Fibroblast of pulmonary artery (primary cell): ENCODE measurements at regions not wholly inside any gene's neighbourhood (a gene's known extent, or its start where the extent isn't known, plus 50 kb on each side); places are given as distances from the start of the nearest gene placed in this dataset.

ENCODE experiments used
- DNase-seq: peaks from one replicate; pipeline ENCODE4 v3.0.0-alpha.2; 2010; ENCODE audit warnings: low read depth
- H3K4me3 ChIP-seq: replicated peaks from 2 replicates; pipeline ENCODE4 v1.5.1; 2011; ENCODE audit warnings: low read depth, mild to moderate bottlenecking, control low read depth, low read length, moderate library complexity
- TF ChIP-seq, protein P1 (sequence below): IDR thresholded peaks from 2 replicates; pipeline ENCODE4 v1.5.1; 2011; ENCODE audit warnings: mild to moderate bottlenecking, control low read depth, low read length, inconsistent platforms; ENCODE audit errors: missing control alignments

DNA sequence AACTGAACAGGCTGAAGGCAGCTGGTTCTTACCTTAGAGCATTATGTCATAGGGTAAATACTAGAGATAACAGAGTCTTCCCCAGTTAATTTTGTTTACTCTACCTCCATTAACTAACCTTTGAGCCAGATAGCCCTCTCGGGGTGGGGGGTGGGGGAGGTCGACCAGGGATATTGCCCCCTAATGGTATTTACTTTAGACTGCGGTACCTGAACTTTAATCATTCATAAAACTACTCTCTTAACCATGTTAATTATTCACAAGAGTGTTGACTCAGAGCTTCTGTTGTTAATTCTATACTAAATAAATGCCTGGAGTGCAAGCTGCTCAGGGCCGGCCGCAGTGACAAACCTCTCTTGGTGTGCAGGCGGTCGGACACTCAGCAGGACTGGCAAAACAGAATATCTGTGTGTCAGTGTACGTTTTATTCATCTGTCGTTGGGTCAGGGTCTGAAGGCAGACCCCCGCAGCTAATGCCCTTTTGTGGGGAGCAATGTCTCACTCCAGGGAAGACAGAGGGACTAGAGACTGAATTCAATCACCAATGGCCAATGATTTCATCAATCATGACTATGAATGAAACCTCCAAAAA lies 152.4 kb upstream of the COL21A1 start:
- no peak for DNase-seq
- H3K4me3 ChIP-seq = no peak overlapping the region
- TF ChIP-seq, protein P1, sequence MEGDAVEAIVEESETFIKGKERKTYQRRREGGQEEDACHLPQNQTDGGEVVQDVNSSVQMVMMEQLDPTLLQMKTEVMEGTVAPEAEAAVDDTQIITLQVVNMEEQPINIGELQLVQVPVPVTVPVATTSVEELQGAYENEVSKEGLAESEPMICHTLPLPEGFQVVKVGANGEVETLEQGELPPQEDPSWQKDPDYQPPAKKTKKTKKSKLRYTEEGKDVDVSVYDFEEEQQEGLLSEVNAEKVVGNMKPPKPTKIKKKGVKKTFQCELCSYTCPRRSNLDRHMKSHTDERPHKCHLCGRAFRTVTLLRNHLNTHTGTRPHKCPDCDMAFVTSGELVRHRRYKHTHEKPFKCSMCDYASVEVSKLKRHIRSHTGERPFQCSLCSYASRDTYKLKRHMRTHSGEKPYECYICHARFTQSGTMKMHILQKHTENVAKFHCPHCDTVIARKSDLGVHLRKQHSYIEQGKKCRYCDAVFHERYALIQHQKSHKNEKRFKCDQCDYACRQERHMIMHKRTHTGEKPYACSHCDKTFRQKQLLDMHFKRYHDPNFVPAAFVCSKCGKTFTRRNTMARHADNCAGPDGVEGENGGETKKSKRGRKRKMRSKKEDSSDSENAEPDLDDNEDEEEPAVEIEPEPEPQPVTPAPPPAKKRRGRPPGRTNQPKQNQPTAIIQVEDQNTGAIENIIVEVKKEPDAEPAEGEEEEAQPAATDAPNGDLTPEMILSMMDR = no peak

DNA sequence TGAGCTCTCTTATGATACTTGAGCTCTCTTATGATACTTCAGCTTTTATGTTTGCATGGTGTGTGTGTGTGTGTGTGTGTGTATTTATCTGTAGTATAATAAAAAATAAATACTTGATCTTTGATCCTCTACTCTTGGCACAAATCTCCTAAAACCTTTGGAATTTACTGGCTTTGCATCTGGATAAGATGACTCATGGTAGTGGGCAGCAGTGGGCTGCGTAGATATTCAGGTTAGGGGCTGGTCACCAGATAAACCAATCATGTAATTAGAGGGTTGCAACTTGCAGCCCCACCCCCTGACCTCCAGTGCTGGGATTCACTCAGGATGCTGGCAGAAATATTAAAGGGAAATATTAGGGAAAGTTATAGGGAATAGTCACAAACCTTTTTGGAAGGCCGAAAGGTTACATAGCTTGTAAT lies 151.9 kb upstream of the COL21A1 start:
- no peak overlapping the region for H3K4me3 ChIP-seq
- TF ChIP-seq, protein P1 = no peak
- peak; percentile 23 for DNase-seq

DNA sequence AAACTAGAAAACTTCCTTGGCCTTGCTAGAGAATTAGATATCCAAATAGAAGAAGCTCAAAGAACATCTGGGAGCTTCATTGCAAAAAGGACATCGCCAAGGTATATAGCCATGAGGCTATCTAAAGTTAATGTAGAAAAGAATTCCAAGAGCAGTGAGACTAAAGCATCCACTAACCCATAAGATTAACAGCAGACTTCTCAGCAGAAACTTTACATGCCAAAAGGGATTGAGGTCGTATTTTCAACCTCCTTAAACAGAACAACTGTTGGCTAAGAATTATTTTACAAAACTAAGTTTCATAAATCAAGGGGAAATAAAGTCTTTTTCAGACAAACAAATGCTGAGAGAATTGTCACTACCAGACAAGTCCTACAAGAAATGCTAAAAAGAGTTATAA lies 149.1 kb upstream of the COL21A1 start:
- TF ChIP-seq, protein P1 = no peak
- no peak for DNase-seq
- H3K4me3 ChIP-seq = no peak overlapping the region

DNA sequence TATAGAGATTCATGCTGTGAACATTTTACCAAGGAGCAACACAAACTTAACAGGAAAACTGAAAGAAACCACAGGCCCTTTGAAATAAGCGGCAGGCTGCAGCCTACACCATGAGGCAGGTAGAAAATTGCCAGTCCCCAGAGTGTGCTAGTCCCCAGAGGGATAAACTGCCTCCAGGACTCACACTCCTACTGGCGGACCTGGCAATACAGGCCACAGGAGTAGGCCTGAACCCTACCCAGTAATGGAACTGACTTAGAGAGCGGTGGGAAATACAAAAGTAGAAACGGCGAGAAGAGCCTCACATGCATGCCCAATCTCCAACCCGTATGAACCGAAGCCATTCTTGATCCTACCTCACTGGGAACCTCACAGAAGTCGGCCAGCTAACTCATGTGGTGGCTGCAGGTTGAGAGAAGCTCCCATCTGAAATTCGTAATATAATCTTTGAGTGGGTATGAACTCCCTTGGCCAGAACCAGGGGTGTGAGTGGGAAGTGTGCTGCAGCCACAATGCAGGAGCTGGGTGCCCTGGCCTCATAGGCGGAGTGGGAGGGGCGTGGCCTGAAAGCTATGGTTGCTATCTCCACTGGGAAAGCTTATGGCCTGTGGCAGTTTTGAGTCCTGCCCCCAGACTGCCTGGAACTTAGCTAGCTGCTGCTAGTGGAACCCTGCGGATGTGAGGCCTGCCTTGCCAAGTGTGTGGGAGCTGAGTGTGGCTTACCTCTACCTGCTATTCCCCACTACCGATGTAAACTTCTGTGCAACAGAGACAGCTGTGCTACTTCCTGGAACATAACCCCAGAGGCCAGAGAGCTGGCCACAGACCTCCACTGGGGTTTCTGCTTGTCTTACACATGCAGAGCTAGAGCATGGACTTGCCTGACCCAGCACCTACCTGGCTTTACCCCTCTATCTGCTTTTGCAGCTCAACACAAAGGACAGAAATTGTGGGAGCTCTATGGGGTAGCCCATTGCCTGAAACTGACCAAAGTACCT lies 146.5 kb upstream of the COL21A1 start:
- TF ChIP-seq, protein P1 = no peak
- DNase-seq = no peak

DNA sequence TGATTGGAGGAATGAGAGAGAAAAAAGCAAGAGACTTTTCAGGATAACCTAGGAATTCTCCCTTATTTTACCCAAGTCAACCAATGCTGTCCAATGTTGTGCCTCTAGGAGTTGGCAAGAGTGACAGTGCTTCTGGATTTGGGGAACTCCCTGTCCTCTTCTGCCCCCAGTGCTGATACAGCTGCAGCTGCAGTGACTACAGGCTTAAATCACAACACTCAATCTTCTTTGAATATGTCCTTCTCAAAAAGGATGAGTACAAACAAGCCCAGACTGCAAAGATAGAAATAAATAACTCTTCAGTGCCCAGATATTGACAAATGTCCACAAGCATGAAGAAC lies 141.0 kb upstream of the COL21A1 start:
- no peak for DNase-seq
- H3K4me3 ChIP-seq = no peak overlapping the region
- TF ChIP-seq, protein P1 = no peak

More for the DNA sequence above, 146.5 kb upstream of the COL21A1 start:
- no peak overlapping the region for H3K4me3 ChIP-seq

DNA sequence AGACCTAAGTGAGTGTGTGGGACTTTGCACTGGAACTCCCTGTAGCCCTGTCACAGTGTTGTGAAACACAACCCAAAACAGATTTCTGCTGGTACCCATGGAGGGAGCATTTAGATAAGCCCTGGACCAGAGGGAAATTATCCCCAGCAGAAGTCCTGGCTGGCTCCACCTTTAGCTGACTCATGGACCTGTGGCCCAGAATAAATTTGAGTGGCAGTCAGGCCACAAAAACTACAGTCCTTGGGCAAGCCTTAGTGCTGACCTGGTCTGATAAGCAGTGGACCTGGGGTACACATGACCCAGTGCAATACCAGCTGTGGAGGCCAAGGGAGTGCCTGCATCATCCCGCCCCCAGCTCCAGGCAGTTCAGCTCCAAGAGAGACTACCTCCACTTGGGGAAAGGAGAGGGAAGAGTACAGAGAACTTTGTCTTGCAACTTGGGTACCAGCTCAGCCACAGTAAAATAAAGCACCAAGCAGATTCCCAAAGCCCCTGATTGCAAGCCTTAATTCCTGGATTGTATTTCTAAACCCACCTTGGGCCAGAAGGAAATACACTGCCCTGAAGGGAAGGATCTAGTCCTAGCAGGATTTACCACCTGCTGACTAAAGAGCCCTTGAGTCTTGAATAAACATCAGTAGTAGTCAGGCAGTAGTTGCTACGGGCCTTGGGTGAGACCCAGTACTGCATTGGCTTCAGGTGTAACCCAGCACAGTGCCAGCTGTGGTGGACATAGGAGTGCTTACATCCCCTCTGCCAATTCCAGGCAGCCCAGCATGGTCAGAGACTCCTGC lies 140.4 kb upstream of the COL21A1 start:
- DNase-seq = peak; percentile 28
- TF ChIP-seq, protein P1 = no peak

More for the DNA sequence above, 140.4 kb upstream of the COL21A1 start:
- no peak overlapping the region for H3K4me3 ChIP-seq
